ENCODE measurements at regions not wholly inside any gene's neighbourhood (a gene's known extent, or its start where the extent isn't known, plus 50 kb on each side); places are given as distances from the start of the nearest gene placed in this dataset.

DNA sequence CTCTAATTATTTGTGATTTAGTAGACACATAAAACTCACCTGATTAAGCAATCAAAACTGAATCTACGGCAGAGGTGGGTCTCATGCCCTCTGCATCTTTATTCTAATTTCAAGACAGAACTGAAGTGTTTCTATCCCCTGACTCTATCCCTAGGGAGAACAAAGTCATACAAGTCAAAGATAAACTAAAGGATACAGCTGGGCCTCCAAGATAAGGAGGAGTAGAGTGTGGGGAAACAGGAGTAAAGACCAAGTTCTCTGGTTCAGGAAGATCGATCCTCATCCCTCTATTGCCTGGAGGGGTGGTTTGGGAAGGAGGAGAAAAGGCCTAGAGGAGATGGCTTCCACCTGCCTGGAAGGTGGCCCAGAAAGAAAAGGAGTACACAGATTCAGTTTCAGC, 58.7 kb upstream of the BBX start:
- TF ChIP-seq FOS (IDR thresholded peaks at IDR 0.05; ENCODE audit: borderline replicate concordance, insufficient read depth, low read length) (no peak), POLR2A (IDR thresholded peaks at IDR 0.05; ENCODE audit: low read depth, low read length) (no peak), JUN (IDR thresholded peaks at IDR 0.05; ENCODE audit: borderline replicate concordance, insufficient read depth, insufficient read length, low read depth) (no peak), MYC (IDR thresholded peaks at IDR 0.05; ENCODE audit: low read depth, low read length) (no peak), EZH2 (IDR thresholded peaks at IDR 0.05; ENCODE audit: borderline replicate concordance, low read depth, low read length, severe bottlenecking) (no peak), POLR2AphosphoS5 (IDR thresholded peaks at IDR 0.05; ENCODE audit: insufficient read depth, low read depth, low read length) (no peak), GATA2 (IDR thresholded peaks at IDR 0.05; ENCODE audit: insufficient read depth, insufficient read length, low read depth, low read length) (no peak)
- TF ChIP-seq, protein P1, sequence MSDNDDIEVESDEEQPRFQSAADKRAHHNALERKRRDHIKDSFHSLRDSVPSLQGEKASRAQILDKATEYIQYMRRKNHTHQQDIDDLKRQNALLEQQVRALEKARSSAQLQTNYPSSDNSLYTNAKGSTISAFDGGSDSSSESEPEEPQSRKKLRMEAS (IDR thresholded peaks at IDR 0.05; ENCODE audit: insufficient read depth, insufficient read length), result no peak
- TF ChIP-seq, protein P2, sequence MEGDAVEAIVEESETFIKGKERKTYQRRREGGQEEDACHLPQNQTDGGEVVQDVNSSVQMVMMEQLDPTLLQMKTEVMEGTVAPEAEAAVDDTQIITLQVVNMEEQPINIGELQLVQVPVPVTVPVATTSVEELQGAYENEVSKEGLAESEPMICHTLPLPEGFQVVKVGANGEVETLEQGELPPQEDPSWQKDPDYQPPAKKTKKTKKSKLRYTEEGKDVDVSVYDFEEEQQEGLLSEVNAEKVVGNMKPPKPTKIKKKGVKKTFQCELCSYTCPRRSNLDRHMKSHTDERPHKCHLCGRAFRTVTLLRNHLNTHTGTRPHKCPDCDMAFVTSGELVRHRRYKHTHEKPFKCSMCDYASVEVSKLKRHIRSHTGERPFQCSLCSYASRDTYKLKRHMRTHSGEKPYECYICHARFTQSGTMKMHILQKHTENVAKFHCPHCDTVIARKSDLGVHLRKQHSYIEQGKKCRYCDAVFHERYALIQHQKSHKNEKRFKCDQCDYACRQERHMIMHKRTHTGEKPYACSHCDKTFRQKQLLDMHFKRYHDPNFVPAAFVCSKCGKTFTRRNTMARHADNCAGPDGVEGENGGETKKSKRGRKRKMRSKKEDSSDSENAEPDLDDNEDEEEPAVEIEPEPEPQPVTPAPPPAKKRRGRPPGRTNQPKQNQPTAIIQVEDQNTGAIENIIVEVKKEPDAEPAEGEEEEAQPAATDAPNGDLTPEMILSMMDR (IDR thresholded peaks at IDR 0.05; ENCODE audit: extremely low read depth in 1 of 2, insufficient read depth in 1 of 2, low read depth in 1 of 2, low read length in 2 of 2), result no peak
- Histone ChIP-seq H2AFZ (ENCODE audit: low read depth, low read length) (no peak overlapping the region), H3K4me2 (ENCODE audit: insufficient read depth, low read length) (no peak overlapping the region), H3K4me1 (ENCODE audit: control insufficient read depth, extremely low read depth, insufficient read depth, low read length) (no peaks in the 10 kb centered on the region), H3K9ac (replicated peaks; ENCODE audit: extremely low read depth, insufficient read depth, low read length) (no peak overlapping the region), H4K20me1 (replicated peaks; ENCODE audit: control insufficient read depth, extremely low read depth, insufficient read depth, low read length) (no peaks in the 10 kb centered on the region), H3K27ac (ENCODE audit: insufficient read depth, low read depth, low read length) (no peak overlapping the region), H3K36me3 (ENCODE audit: control insufficient read depth in 2 of 2, extremely low read depth in 1 of 2, insufficient read depth in 2 of 2, low read length in 2 of 2) (no peaks in the 10 kb centered on the region), H3K4me3 (replicated peaks in 1 of 3; ENCODE audit: insufficient read depth in 1 of 3, low read depth in 1 of 3, low read length in 3 of 3) (no peak overlapping the region), H3K9me3 (replicated peaks; ENCODE audit: control insufficient read depth, insufficient read depth, low read length) (no peaks in the 10 kb centered on the region), H3K79me2 (ENCODE audit: control insufficient read depth, insufficient read depth, low read length) (no peaks in the 10 kb centered on the region), H3K27me3 (ENCODE audit: control insufficient read depth in 2 of 2, insufficient read depth in 2 of 2, low read length in 2 of 2) (peaks cover 0 to 2% of the 10 kb centered on the region in 2 experiments), H3K9me1 (replicated peaks; ENCODE audit: control insufficient read depth, extremely low read depth, insufficient read depth, low read length) (no peaks in the 10 kb centered on the region)
- DNase-seq (ENCODE audit: low read depth, low spot score) (no peak), FAIRE-seq (no peak)
- dilution Hi-C loops (cut with MboI; ENCODE audit: extremely low pct_ligation_motif_present, low sequenced_read_pairs), result no loop called here
- POLR2A ChIA-PET, result no interaction called here
- intact Hi-C loops (cut with micrococcal nuclease), result no loop called here
- CTCF ChIA-PET, result no interaction called here
- no TSS peak for BruUV-seq (replicated peaks)

Data from endothelial cell of umbilical vein (primary cell).